Gastroesophageal sphincter (tissue), 4 donors: ENCODE measurements at regions not wholly inside any gene's neighbourhood (a gene's known extent, or its start where the extent isn't known, plus 50 kb on each side); places are given as distances from the start of the nearest gene placed in this dataset.

Experiments used
- ATAC-seq: fragments of 150-250 bp; one replicate; pipeline ENCODE4 v1.9.1; 2016; ENCODE audit warnings: mild to moderate bottlenecking, moderate library complexity
- H3K27ac ChIP-seq, 4 donors: fragments of 200-600 bp; sonication (generic) in 3 of 4; 1 replicate in 3 of 4; 2 replicates in 1 of 4; pipeline ENCODE4 v1.5.1; 2016 to 2019
- H3K27me3 ChIP-seq: fragments of 200-600 bp; sonication (generic); one replicate; pipeline ENCODE4 v1.5.1; 2019
- H3K36me3 ChIP-seq, 2 donors: fragments of 200-600 bp; sonication (generic); one replicate each; pipeline ENCODE4 v1.5.1; 2019; ENCODE audit warnings: control low read depth in 1 of 2
- H3K4me1 ChIP-seq, 3 donors: fragments of 200-600 bp; sonication (generic); 1 replicate in 2 of 3; 2 replicates in 1 of 3; pipeline ENCODE4 v1.5.1; 2016 to 2019; ENCODE audit warnings: control low read depth in 2 of 3
- H3K4me3 ChIP-seq, 2 donors: fragments of 200-600 bp; sonication (generic); one replicate each; pipeline ENCODE4 v1.5.1; 2019; ENCODE audit warnings: mild to moderate bottlenecking in 1 of 2, moderate library complexity in 1 of 2
- H3K9me3 ChIP-seq, 3 donors: fragments of 200-600 bp; sonication (generic); one replicate each; pipeline ENCODE4 v1.5.1; 2017 to 2019; ENCODE audit warnings: control low read depth in 2 of 3
- EP300 ChIP-seq: sonication (generic); formaldehyde crosslinking; IDR thresholded peaks from one replicate; pipeline ENCODE4 v1.6.1; 2017; ENCODE audit warnings: antibody characterized with exemption, mild to moderate bottlenecking
- POLR2A ChIP-seq, 2 donors: fragments of 450-650 bp; IDR thresholded peaks; one replicate each; pipeline ENCODE4 v1.6.1; 2017; ENCODE audit warnings: antibody characterized with exemption in 2 of 2, mild to moderate bottlenecking in 2 of 2, moderate library complexity in 1 of 2
- POLR2AphosphoS5 ChIP-seq: sonication (generic); formaldehyde crosslinking; IDR thresholded peaks from one replicate; pipeline ENCODE4 v1.6.1; 2017; ENCODE audit warnings: antibody characterized with exemption
- WGBS, 2 donors: methylation state at CpG; one replicate each; pipeline ENCODE4 v1.1.5; 2018; ENCODE audit warnings: low coverage in 1 of 2; 5-methylcytosine and 5-hydroxymethylcytosine counted together
- TF ChIP-seq, protein P1 (sequence below), 4 experiments: fragments of 200-600 bp in 2 of 4; fragments of 450-650 bp in 2 of 4; sonication (generic) in 1 of 4; IDR thresholded peaks; one replicate each; pipeline ENCODE4 v1.5.1; 2017 to 2019; ENCODE audit warnings: antibody characterized with exemption in 4 of 4, mild to moderate bottlenecking in 2 of 4, moderate library complexity in 2 of 4

- no peaks in the 10 kb centered on the region for H3K4me1 ChIP-seq
- ATAC-seq: no peak
- no peak for TF ChIP-seq EP300
- no peak for TF ChIP-seq POLR2A (IDR thresholded peaks at IDR 0.05)
- no peak for TF ChIP-seq POLR2AphosphoS5
- no peak overlapping the region for H3K4me3 ChIP-seq
- H3K27me3 ChIP-seq: no peaks in the 10 kb centered on the region
- WGBS, 2 donors: 86 to 89% methylated on average over 2 of the region's 2 CpGs
- H3K36me3 ChIP-seq: no peaks in the 10 kb centered on the region
- no peak overlapping the region for H3K27ac ChIP-seq
- no peaks in the 10 kb centered on the region for H3K9me3 ChIP-seq
Observed at GRCh38 chr1:212192261-212192998, 92.8 kb upstream of the PPP2R5A start.

DNA sequence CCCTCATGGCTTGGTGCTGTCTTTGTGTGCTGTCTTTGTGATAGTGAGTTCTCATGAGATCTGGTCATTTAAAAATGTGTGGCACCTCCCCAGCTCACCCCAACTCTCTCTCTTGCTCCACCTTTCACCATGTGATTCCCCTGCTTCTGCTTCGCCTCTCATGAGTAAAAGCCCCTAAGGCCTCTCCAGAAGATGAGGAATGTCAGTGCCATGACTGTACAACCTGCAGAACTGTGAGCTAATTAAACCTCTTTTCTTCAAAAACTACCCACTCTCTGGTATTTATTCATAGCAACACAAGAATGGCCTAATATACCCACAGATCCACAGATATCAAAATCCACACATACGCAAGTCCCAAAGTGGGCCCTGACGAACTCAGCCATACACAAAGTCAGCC lies 88.9 kb upstream of the PPP2R5A start:
- H3K4me1 ChIP-seq: no peaks in the 10 kb centered on the region
- no peak for TF ChIP-seq POLR2AphosphoS5
- TF ChIP-seq, protein P1, sequence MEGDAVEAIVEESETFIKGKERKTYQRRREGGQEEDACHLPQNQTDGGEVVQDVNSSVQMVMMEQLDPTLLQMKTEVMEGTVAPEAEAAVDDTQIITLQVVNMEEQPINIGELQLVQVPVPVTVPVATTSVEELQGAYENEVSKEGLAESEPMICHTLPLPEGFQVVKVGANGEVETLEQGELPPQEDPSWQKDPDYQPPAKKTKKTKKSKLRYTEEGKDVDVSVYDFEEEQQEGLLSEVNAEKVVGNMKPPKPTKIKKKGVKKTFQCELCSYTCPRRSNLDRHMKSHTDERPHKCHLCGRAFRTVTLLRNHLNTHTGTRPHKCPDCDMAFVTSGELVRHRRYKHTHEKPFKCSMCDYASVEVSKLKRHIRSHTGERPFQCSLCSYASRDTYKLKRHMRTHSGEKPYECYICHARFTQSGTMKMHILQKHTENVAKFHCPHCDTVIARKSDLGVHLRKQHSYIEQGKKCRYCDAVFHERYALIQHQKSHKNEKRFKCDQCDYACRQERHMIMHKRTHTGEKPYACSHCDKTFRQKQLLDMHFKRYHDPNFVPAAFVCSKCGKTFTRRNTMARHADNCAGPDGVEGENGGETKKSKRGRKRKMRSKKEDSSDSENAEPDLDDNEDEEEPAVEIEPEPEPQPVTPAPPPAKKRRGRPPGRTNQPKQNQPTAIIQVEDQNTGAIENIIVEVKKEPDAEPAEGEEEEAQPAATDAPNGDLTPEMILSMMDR (IDR thresholded peaks at IDR 0.05): no peak
- TF ChIP-seq POLR2A (IDR thresholded peaks at IDR 0.05): no peak
- no peak for TF ChIP-seq EP300
- no peak overlapping the region for H3K4me3 ChIP-seq
- no peaks in the 10 kb centered on the region for H3K27me3 ChIP-seq
- H3K27ac ChIP-seq: no peak overlapping the region
- peaks cover 0 to 5% (median 0%) of the 10 kb centered on the region in 3 donors for H3K9me3 ChIP-seq
- no peak for ATAC-seq
- no peaks in the 10 kb centered on the region for H3K36me3 ChIP-seq
- 84 to 100% methylated on average over 2 to 3 of the region's 3 CpGs for WGBS, 2 donors

- no peak overlapping the region for H3K27ac ChIP-seq
- ATAC-seq: no peak
- H3K9me3 ChIP-seq: peaks cover 0 to 5% (median 0%) of the 10 kb centered on the region in 3 donors
- no peaks in the 10 kb centered on the region for H3K36me3 ChIP-seq
- TF ChIP-seq, protein P1 (IDR thresholded peaks at IDR 0.05): no peak
- TF ChIP-seq POLR2A (IDR thresholded peaks at IDR 0.05) (no peak), EP300 (no peak), POLR2AphosphoS5 (no peak)
- no peaks in the 10 kb centered on the region for H3K27me3 ChIP-seq
- H3K4me3 ChIP-seq: no peak overlapping the region
- no peaks in the 10 kb centered on the region for H3K4me1 ChIP-seq
- 76 to 80% methylated on average over 3 of the region's 3 CpGs for WGBS, 2 donors
Observed at GRCh38 chr1:212201461-212201860, 83.7 kb upstream of the PPP2R5A start.

DNA sequence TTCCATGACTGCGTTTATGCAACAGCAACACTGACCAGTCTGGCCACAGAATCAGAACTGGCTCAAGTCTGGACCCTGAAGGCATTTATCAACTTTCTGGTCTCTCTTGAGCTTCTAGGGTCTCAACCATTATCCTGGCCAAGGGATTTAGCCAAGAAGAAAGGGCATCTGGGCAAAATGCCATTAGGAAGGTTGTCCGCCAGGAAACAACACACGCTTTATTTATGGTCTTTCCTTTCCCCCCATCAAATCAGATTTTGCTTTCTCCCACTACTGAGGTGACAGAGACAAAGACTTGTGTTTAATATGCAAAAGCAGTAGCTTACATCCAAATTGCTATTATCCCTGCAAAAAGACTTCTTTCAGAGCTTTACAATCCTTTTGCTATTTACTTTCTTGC lies 81.6 kb upstream of the PPP2R5A start:
- TF ChIP-seq POLR2A (IDR thresholded peaks at IDR 0.05): no peak
- no peak for TF ChIP-seq EP300
- TF ChIP-seq, protein P1 (IDR thresholded peaks at IDR 0.05): no peak
- TF ChIP-seq POLR2AphosphoS5: no peak
- Histone ChIP-seq H3K9me3 (peaks cover 0 to 5% (median 0%) of the 10 kb centered on the region in 3 donors), H3K36me3 (no peaks in the 10 kb centered on the region), H3K27me3 (no peaks in the 10 kb centered on the region), H3K4me3 (no peak overlapping the region), H3K4me1 (no peaks in the 10 kb centered on the region), H3K27ac (no peak overlapping the region)
- WGBS, 2 donors: 81 to 82% methylated on average over 3 of the region's 3 CpGs
- ATAC-seq: no peak

- 100% methylated on average over 1 of the region's 1 CpG; no CpG with 5 or more reads in 1 of the 2 donors for WGBS, 2 donors
- Histone ChIP-seq H3K27ac (no peak overlapping the region), H3K27me3 (no peaks in the 10 kb centered on the region), H3K9me3 (peaks cover 0 to 5% (median 0%) of the 10 kb centered on the region in 3 donors), H3K4me3 (no peak overlapping the region), H3K4me1 (no peaks in the 10 kb centered on the region), H3K36me3 (no peaks in the 10 kb centered on the region)
- no peak for ATAC-seq
- TF ChIP-seq, protein P1 (IDR thresholded peaks at IDR 0.05): no peak
- TF ChIP-seq EP300: no peak
- TF ChIP-seq POLR2A (IDR thresholded peaks at IDR 0.05): no peak
- no peak for TF ChIP-seq POLR2AphosphoS5
Observed at GRCh38 chr1:212205006-212205405, 80.2 kb upstream of the PPP2R5A start.
